Uterus (tissue), 3 donors: ENCODE measurements at regions not wholly inside any gene's neighbourhood (a gene's known extent, or its start where the extent isn't known, plus 50 kb on each side); places are given as distances from the start of the nearest gene placed in this dataset.
"Not testable (repeated sequence)": the region's sequence is repeated elsewhere in the genome, so short reads cannot be mapped to it uniquely, and the experiment has no call there.

Experiments used
- DNase-seq, 2 donors: peaks; one replicate each; pipeline ENCODE4 v3.0.0-alpha.2; 2019 to 2020
- H3K27ac ChIP-seq, 2 donors: fragments of 200-600 bp; sonication (generic); 1 replicate in 1 of 2; 2 replicates in 1 of 2; pipeline ENCODE4 v1.5.1; 2016 to 2018
- H3K27me3 ChIP-seq, 2 donors: fragments of 200-600 bp; sonication (generic); one replicate each; pipeline ENCODE4 v1.5.1; 2018 to 2019; ENCODE audit warnings: control low read depth in 1 of 2
- H3K36me3 ChIP-seq, 2 donors: fragments of 200-600 bp; sonication (generic); one replicate each; pipeline ENCODE4 v1.5.1; 2019; ENCODE audit warnings: control low read depth in 1 of 2
- H3K4me1 ChIP-seq, 2 donors: fragments of 200-600 bp; sonication (generic); one replicate each; pipeline ENCODE4 v1.5.1; 2018 to 2019; ENCODE audit warnings: control low read depth in 1 of 2
- H3K4me3 ChIP-seq, 2 donors: fragments of 200-600 bp; sonication (generic); 1 replicate in 1 of 2; 2 replicates in 1 of 2; pipeline ENCODE4 v1.5.1; 2018 to 2019; ENCODE audit warnings: mild to moderate bottlenecking in 1 of 2
- H3K9me3 ChIP-seq, 2 donors: fragments of 200-600 bp; sonication (generic); one replicate each; pipeline ENCODE4 v1.5.1; 2019; ENCODE audit warnings: control low read depth in 1 of 2
- POLR2A ChIP-seq, 2 donors: fragments of 450-650 bp; IDR thresholded peaks; one replicate each; pipeline ENCODE4 v1.6.1; 2016; ENCODE audit warnings: antibody characterized with exemption in 2 of 2, mild to moderate bottlenecking in 1 of 2, moderate library complexity in 1 of 2
- intact Hi-C: fragments of 100-400 bp; cut with DNase I; formaldehyde crosslinking; loops from one replicate; pipeline ENCODE4 v1.15.1; 2023; ENCODE audit warnings: low total_unique reads
- TF ChIP-seq, protein P1 (sequence below), 4 experiments: fragments of 200-600 bp in 2 of 4; fragments of 450-650 bp in 2 of 4; sonication (generic) in 2 of 4; IDR thresholded peaks; one replicate each; pipeline ENCODE4 v1.5.1; 2016 to 2019; ENCODE audit warnings: antibody characterized with exemption in 4 of 4, mild to moderate bottlenecking in 2 of 4, moderate library complexity in 1 of 4
- donor health status: DM: yes; HTN: yes; CAD: no.

DNA sequence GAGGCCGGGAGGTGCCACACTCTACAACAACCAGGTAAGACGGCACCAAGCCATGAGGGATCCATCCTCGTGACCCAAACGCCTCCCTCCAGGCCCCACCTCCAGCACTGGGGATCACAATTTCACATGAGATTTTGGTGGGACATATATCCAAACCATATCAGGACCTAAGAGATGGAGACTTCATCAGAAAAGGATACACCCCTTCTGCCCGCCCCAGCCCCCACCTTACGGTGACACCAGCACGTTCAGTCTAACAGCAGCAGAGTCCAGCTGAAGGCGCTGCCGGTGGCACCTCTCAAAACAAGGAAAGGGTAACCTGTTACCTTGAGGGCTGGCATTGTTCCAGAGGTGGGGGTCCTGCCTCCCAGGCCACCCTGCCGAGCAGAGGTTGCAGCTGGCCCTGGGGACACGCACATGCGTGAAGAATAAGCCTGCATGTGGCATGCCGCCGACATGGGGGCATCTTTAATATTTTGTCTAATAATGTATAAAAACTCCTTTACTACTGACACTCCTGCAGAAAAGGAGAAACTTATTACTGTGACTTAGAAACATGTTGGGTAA, 154.4 kb downstream of the GALR1 start:
- no peak overlapping the region for H3K4me3 ChIP-seq
- TF ChIP-seq, protein P1, sequence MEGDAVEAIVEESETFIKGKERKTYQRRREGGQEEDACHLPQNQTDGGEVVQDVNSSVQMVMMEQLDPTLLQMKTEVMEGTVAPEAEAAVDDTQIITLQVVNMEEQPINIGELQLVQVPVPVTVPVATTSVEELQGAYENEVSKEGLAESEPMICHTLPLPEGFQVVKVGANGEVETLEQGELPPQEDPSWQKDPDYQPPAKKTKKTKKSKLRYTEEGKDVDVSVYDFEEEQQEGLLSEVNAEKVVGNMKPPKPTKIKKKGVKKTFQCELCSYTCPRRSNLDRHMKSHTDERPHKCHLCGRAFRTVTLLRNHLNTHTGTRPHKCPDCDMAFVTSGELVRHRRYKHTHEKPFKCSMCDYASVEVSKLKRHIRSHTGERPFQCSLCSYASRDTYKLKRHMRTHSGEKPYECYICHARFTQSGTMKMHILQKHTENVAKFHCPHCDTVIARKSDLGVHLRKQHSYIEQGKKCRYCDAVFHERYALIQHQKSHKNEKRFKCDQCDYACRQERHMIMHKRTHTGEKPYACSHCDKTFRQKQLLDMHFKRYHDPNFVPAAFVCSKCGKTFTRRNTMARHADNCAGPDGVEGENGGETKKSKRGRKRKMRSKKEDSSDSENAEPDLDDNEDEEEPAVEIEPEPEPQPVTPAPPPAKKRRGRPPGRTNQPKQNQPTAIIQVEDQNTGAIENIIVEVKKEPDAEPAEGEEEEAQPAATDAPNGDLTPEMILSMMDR (IDR thresholded peaks at IDR 0.05) = no peak
- TF ChIP-seq POLR2A (IDR thresholded peaks at IDR 0.05) = no peak
- no peaks in the 10 kb centered on the region for H3K4me1 ChIP-seq
- no peaks in the 10 kb centered on the region for H3K27me3 ChIP-seq
- intact Hi-C loops = no loop called here
- no peak for DNase-seq
- H3K9me3 ChIP-seq = no peaks in the 10 kb centered on the region
- no peak overlapping the region for H3K27ac ChIP-seq
- no peaks in the 10 kb centered on the region for H3K36me3 ChIP-seq

DNA sequence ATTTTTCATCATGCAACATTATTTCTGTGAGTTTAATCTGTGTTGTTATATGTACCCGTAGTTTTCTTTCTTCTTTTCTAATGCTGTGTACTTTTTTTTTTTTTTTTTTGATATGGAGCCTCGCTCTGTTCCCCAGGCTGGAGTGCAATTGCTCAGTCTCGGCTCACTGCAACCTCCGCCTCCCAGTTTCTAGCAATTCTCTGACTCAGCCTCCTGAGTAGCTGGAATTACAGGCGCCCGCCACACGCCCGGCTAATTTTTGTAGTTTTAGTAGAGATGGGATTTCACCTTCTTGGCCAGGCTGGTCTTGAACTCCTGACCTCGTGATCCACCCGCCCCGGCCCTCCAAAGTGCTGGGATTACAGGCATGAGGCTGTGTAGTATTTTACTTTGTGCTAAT, 155.4 kb downstream of the GALR1 start:
- Histone ChIP-seq H3K36me3 (no peaks in the 10 kb centered on the region), H3K4me3 (no peak overlapping the region), H3K27me3 (no peaks in the 10 kb centered on the region), H3K4me1 (no peaks in the 10 kb centered on the region), H3K9me3 (no peaks in the 10 kb centered on the region), H3K27ac (no peak overlapping the region)
- TF ChIP-seq, protein P1 (IDR thresholded peaks at IDR 0.05) = no peak
- TF ChIP-seq POLR2A (IDR thresholded peaks at IDR 0.05) = no peak
- intact Hi-C loops = no loop called here
- no peak for DNase-seq

DNA sequence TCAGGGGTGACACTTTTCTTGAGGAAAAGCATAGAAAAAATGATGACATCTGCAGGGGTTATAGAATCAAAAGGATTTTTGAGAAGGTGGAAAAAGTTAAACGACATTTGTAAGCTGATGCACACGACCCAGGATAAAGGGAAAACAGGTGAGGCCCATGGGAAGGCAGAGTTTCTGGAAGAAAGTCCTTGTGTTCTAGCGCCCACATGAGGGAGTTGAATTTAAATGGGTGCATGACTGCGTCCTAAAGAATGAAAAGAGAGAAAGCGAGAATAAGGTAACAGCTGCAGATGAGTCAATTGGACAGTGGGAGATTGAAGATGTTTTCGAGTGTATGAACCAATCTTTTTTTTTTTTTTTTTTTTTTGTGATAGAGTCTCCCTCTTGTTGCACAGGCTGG, 158.1 kb downstream of the GALR1 start:
- DNase-seq = no peak
- TF ChIP-seq POLR2A (IDR thresholded peaks at IDR 0.05) = no peak
- TF ChIP-seq, protein P1 (IDR thresholded peaks at IDR 0.05) = no peak
- intact Hi-C loops = no loop called here
- H3K4me3 ChIP-seq = no peak overlapping the region
- H3K36me3 ChIP-seq = no peaks in the 10 kb centered on the region
- H3K9me3 ChIP-seq = no peaks in the 10 kb centered on the region
- H3K4me1 ChIP-seq = no peaks in the 10 kb centered on the region
- H3K27ac ChIP-seq = no peak overlapping the region
- no peaks in the 10 kb centered on the region for H3K27me3 ChIP-seq

DNA sequence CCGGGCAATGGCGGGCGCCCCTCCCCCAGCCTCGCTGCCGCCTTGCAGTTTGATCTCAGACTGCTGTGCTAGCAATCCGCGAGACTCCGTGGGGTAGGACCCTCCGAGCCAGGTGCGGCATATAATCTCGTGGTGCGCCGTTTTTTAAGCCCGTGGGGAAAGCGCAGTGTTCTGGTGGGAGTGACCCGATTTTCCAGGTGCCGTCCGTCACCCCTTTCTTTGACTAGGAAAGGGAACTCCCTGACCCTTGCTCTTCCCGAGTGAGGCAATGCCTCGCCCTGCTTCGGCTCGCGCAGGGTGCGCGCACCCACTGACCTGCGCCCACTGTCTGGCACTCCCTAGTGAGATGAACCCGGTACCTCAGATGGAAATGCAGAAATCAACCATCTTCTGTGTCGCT, 171.9 kb downstream of the GALR1 start:
- H3K4me3 ChIP-seq, intact Hi-C loops: not testable (repeated sequence)

DNA sequence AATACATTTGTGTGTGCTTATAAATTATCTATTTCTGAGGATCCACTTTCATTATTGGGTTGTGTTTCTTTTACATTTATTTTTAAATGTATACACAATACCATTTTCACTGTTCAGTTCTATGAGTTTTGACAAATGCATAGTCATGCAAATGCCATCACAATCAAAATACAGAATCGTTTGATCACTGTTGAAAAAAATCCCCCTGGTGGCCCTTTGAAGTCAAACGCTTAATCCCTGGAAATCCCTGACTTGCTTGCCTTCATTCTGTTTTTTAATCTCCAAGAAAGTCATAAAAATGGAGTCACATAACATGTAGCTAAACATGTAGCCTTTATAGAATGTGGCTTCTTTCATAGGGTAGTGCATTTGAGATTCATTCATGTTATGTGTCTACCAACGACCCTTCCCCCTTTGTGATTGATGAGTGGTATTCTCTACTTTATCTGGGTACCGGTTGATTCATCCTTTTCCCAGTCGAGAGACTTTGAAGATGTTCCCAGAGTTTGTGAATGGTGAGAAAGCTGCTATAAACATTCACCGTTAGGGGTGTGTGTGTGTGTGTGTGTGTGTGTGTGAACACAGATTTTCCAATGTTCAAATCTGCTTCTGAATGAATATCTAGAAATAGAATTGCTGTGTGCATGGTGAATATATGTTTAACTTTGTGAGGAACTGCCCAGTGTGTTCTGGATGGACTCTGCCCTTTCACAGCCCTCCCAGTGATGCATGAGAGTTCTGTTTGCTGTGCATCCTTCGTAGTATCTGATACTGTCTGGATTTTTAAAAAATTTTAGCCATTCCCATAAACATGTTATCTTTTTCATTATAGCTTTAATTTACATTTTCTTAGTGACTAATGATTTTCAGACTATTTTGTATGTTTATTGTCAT, 173.6 kb downstream of the GALR1 start:
- Histone ChIP-seq H3K27ac (no peak overlapping the region), H3K9me3 (no peaks in the 10 kb centered on the region), H3K27me3 (no peaks in the 10 kb centered on the region), H3K4me3 (no peak overlapping the region), H3K36me3 (no peaks in the 10 kb centered on the region), H3K4me1 (no peaks in the 10 kb centered on the region)
- TF ChIP-seq, protein P1 (IDR thresholded peaks at IDR 0.05) = no peak
- TF ChIP-seq POLR2A (IDR thresholded peaks at IDR 0.05) = no peak
- intact Hi-C loops = no loop called here
- DNase-seq = no peak

More for the DNA sequence above, 171.9 kb downstream of the GALR1 start:
- not testable (repeated sequence) for H3K27ac ChIP-seq, H3K9me3 ChIP-seq, DNase-seq, H3K27me3 ChIP-seq, H3K4me1 ChIP-seq, H3K36me3 ChIP-seq
